GM18909 (cell line): ENCODE measurements at regions not wholly inside any gene's neighbourhood (a gene's known extent, or its start where the extent isn't known, plus 50 kb on each side); places are given as distances from the start of the nearest gene placed in this dataset.
A peak's percentile ranks its signal among the peaks of the same experiment; 100 is the strongest.

ENCODE experiments used
- ATAC-seq: cut with Tn5 transposase; IDR thresholded peaks from one replicate; pipeline ENCODE4 v1.9.1; 2021; ENCODE audit warnings: mild to moderate bottlenecking; ENCODE audit not compliant: unreplicated experiment, poor library complexity

DNA sequence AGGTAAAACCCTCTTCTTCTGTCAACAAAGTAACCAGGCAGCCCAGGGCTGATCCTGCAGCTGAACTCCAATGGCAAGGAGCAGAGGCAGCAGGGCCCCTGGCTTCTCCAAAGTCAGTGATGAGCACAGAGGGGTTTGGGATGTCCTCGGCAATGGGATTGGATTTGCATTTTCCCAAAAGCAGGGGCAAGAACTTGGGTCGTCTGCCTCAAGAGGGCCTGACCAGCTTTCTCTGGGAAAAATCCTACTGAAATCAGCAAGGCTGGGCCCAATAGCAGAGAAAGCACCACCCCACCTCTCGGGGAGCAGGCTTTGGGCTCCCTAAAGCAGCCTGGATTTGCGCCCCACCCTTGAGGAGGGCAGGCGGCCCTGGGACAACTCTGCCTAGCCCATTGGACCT lies 210.0 kb upstream of the IGF1R start:
- ATAC-seq: no peak

DNA sequence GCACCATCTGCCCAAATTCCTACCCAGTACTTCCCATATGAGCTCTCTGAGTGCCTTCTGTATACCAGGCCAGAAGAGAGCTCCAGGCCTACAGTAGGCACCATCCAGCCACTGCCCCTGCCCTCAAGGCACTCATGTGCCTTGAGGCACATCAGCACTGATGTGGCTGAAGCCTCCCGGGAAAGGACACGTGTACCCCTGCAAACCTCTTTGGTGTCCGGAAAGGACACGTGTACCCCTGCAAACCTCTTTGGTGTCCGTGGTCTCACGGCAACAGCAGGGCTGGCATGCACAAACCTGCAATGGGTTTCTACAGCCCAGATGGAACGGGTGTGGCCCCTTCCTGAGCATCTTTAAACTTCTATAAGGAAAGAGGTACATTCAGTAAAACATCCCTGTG lies 209.4 kb upstream of the IGF1R start:
- no peak for ATAC-seq

DNA sequence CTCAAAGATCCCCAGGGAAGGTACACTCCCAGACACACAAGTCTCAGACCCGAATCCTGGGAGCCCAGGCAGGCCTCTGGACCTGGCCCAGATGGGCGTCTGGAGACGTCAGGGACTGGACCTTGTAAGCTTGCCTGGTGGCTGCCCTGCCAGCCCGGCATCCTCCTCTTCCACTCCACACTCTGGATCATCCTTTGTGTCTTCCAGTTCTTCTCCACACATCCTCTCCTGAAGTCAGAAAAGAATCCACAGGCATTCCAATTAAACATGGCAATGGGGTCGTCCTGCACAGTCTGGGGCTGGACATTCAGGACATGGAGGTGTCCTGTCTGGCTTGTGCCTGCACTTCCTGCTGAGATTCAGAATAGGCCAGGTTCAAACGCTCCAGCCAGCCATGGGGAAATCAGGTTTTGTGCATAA lies 208.8 kb upstream of the IGF1R start:
- ATAC-seq: no peak

DNA sequence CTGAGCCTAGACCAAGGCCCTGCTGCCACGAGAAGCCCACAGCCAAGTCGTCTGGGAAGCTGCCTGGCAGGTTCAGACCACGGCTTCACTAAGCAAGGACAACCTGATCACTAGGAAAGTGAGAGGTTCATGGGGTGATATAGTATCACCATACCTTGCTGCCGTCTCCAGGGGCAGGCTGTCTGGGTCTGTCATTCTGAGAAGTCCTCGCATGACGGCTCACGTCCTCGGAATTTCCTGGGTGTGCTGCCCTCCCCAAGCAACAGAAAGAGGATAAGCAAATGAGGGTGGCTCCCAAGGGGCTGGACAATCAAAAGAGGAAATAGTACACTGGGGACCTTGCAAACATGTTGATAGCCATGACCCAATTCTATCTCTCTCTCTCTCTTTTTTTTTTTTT lies 207.4 kb upstream of the IGF1R start:
- peak; percentile 65 for ATAC-seq

DNA sequence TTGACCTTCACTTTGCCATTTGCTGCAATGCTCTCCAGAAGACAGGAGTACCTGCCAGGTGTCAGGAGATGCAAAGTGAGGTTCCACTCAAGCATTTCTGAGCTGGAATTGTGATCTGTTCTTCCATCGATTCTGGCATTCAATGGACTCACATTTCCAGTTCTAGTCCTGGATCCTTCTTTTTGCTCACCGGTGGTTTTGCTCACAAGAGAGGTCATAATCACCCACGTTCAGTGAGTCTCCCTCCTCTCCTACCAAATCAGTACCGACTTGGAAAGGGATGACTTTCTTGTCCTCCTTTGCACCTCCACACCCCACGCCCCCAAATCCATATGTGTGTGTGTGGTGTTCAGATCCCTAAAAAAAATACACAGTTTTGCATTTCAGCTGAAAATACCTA lies 206.7 kb upstream of the IGF1R start:
- no peak for ATAC-seq

DNA sequence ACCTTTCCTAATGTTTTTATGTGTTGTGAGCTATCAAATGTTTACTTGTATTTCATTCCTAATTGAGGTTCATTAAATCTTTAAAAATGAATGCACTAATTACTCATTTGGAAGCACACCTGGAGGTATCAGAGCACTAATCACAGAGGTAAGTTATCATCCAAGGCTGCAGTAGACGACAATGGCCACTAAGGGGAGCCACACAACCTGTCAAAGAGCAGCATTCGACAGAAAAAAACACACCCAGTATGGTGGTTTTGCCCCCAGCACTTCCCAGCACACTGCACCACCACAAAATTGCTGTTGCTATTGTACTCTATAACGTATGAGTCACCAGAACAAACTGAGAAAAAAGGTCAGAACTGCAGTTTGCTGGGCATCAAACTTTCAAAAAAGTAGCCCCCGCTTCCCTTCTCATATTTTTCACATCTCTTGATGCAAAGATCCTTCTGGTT lies 205.9 kb upstream of the IGF1R start:
- peak; percentile 84 for ATAC-seq

DNA sequence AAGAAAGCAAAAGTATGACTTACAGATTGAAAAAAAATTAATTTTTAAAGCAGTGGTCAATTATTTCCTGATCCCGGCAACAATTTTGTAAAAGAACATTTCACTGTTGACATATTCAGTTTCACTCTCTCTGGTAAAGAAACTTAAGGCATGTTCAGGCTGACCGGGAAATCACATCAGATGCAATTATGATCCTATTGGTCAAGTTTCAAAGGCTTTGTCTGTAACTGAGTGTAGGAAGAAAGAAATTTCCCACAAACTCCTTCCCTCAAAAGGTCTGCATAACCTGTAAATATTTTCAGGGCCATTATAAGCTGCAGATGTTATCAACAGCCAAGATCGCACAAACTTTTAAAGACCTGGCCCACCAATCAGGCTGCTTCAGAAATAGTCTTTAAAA lies 205.4 kb upstream of the IGF1R start:
- ATAC-seq: no peak

DNA sequence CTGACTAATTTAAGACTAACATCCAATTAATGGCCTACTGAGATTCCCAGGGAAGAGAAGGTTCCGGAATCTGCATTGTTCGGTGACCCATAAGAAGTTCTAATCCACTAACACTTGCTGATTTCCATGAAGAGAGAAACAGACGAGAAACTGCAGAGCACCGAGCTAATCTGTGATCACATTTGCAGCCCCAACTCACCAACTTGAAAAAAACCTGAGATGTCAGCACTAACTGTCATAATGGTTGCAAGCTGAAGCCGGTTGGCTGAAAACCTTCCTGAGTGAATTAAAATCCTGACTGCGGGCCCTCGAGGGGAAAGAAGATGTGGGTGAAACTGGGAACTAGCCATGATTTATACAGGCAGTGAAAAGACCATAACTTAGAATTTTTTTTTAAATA lies 204.8 kb upstream of the IGF1R start:
- no peak for ATAC-seq

DNA sequence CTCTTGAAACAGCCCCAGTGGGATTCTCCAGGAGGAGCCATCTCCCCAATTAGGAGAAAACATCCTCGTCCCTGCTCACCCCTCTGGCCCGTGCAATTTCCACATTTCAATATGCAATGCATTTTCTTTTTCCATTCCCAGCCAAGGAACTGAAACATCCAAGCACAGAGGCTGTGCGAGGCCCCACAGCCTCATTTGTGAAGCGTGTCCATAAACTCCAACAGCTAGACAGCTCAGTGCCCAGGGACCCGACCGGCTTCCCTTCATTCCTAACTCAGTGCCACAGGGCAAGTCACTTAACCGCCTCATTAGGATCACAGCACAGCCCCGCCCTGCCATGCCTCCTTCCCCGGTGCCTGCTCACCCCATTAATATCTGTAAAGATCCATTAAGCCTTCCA lies 204.2 kb upstream of the IGF1R start:
- ATAC-seq: no peak

DNA sequence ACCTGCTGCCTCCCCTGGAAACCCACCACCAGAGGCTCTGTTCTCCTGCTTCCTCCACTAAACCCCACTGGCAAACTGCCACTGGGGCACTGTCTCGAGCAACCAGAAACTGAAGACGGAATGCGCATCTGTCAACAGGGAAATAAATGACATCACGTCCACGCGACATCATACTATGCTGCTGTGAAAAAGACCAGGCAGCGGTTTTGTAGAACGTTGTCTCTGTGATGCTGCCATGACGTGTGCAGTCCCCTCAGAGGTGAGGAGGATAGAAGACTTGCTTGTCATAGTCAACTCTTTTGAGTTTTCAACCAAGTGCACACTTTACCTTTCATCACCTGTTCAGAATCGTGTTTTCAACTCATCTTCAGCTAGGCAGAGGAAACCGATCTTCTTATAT lies 203.0 kb upstream of the IGF1R start:
- ATAC-seq: no peak

DNA sequence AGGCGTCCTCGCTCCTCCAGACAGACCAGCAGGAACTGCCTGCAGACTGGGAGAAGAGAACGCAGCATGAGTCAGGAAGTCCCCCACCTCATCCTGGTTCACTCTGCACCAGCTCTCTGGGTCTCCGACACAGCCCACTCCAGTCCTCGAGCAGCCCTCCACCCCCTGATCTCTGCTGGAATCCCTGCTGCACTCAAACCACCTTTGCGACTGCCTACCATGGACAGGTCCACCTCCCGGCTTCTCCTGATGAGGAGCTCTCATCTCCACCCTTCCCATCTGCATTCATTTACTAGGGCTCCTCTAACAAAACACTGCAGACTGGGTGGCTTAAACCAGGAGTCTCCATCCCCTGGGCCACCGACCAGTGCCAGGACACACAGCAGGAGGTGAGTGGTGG lies 202.3 kb upstream of the IGF1R start:
- no peak for ATAC-seq

DNA sequence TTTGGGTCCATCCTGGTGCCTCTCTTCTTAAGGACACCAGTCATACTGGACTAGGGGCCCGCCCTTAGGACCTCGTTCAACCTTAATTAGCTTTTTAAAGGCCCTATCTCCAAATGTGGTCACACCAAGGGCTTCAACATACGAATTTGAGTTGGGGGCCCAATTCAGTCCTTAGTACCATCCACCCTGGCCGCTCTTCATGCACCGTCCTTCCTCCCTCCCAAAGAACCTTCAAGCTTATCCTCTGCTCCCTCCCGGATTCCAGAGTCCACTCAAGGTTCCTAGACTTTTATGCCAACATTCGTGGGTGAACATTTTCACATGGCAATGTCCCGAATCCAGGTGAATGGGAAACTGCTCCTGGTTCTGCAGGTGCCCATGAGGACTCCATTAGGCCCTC lies 201.3 kb upstream of the IGF1R start:
- no peak for ATAC-seq

DNA sequence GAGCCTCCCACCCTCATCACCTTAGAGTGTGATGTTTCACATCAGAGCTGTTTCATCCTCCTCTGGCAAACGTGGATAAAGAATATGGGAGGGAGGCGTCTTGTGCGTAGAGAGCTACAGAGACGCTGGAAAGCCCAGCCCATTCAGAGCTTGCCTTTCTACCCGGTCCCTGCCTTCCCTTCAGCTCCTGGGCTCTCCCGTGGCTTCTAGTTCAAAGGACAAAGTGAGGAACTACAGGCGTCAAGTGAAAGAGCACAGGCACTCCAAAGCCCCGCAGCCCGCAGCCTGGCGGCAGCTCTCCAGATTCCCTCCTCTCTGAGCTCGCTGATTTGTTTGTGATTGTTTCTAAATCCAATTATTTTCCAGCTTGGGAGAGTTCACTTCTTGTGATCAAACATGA lies 197.1 kb upstream of the IGF1R start:
- ATAC-seq: no peak

DNA sequence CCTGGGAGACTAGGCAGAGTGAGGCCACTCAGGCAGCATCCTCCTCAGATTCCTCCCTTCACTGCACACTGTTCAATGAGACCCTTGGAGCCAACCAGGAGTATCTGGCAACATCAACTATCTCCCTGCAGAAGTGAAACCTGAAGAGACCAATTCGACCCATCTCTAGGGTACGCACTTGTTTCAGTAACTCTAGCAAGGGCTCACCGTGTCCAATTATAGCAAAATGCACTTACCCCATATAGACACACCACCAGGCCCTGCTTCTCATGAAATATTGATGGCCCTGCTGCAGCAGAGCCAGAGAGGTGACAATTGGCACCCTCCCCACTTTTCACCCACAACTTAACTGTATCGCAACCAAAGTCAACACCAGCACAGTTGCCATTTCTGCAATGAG lies 196.1 kb upstream of the IGF1R start:
- ATAC-seq: no peak

DNA sequence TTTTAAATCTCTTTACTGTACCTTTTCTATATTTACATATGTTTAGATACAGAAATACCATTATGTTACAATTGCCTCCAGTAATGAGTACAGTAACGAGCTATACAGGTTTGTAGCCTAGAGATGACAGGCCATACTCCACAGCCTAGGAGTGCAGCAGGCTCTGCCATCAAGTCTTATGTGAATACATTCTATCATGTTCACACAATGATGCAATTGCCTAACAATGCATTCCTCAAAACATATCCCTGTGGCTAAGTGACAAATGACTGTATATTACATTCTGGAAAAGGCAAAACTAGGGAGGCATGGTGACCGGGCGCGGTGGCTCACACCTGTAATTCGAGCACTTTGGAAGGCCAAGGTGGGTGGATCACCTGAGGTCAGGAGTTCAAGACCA lies 192.4 kb upstream of the IGF1R start:
- no peak for ATAC-seq

DNA sequence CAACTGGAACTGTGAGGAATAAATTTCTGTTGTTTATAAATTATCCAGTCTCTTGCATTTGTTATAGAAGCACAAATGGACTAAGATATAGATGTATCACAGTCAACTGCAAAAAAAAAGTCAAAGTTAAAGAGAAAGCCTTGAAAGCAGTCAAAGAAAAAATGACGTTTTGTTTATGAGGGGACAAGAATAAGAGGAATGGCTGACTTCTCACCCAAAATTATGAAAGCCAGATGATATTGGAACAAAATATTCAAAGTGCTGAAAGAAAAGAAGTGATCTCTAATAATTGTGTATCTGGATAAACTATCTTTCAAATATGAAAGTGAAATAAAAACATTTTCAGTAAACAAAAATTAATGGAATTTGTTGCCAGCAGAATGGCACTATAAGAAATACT lies 171.8 kb upstream of the IGF1R start:
- no peak for ATAC-seq

DNA sequence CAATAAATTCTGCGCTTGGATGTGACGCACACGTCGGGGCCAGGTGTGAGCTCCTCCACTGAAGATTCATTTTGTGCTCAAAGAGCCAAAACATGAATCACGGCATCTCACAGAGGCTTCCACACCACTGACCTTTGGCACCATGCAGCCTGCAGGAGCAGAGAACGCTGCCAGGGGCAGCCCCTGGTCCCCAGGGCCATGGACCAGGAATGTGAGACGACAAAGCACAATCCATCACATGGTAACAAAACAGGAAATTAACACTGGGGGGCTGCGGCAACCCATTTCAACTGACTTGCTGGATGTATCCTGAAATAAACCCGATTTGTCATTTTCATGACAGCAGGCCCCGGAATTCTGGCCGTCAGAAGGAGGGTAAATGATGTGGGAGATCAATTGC lies 167.5 kb upstream of the IGF1R start:
- ATAC-seq: no peak

DNA sequence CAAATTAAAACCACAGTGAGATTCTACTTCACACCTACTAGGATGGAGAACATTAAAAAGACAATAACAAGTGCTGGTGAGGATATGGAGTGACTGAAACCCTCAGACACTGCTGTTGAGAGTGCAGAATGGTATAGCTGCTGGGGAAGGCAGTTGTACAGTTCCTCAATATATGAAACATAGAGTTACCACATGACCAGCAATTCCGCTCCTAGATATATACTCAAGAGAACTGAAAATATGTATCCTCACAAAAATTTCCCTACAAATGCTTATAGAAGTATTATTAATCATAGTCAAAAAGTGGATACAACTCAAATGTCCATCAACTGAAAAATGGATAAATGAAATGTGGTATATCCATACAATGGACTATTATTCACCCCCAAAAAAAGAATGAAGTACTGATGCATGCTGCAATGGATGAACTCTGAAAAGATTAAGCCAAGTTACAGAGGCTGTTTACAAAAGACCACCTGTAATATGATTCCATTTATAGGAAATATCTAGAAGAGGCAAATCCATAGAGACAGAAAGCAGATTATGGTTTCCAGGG lies 164.7 kb upstream of the IGF1R start:
- no peak for ATAC-seq

DNA sequence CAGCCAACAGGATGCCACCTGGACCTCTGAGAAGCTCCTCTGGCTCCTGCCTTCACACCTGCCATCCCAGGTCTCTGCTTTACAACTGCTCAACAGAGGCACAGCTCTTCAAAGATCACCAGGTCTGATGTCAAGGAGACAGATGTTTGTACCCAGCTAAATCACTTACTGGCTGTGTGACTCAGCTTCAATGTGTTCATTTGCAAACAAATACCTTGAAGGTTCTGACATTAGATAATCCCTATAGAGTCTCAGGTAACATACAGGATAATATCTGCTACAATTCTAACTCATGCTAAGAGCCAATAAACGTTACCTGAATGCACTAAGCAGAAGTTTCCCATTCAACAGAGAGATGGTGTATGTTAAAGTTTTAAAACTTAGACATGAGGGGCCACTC lies 163.4 kb upstream of the IGF1R start:
- ATAC-seq: no peak

DNA sequence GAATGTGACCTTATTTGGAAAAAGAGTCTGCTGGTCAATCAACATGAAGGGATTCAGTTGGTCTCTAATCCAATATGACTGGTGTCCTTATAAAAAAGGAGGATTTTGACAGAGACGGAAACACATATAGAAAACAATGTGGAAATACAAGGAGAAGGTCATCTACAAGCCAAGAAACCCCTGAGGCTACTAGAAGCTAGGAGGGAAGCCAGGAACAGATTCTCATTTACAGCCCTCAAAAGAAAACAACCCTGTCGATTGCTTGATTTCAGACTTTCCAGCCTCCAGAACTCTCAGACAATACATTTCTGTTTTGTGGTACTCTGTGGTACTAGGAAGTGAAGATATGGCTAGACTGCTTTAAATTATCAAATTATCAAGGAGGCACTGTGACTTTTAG lies 162.9 kb upstream of the IGF1R start:
- no peak for ATAC-seq

DNA sequence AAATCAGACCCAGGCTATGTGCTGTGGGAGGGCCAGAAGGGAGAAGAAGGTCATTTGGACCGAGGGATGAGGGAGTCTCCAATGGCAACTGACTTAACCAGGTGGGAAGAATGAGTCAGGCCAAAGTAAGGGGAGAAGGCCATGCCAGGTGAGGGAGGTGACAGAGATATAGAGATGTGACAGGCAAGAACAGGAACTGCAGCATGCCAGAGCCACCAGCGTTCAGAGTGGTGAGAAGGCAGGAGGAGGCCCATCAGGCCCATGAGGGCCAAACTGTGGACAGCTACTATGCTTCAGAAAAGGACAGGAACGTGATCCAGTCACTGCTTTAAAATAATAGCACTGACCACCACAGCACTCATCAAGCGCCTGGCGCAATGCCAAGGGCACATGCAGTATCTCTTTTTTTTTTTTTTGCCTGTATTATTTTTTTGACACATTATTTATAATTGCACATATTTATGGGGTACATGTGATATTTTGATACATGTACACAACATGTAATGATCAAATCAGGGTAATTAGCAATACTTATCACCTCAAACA lies 154.3 kb upstream of the IGF1R start:
- no peak for ATAC-seq

DNA sequence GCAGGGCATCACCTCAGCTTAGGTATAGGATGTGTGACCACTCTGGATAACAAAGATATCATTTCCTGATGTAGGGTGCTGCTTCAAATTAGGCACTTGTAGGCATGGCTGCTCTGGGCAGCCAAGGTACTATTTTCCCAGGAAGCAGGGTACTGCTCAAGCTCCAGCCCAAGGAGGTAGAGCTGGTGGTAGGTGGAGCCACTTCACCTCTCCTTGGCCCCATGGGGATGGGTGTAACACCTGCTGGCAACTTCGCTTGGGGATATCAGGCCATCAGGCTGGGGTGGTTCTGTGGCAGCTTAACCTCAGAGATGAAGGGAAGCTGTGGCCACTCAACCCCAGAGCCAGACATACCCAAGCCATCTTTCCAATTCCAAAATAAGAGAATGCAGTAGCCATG lies 147.1 kb upstream of the IGF1R start:
- ATAC-seq: no peak

DNA sequence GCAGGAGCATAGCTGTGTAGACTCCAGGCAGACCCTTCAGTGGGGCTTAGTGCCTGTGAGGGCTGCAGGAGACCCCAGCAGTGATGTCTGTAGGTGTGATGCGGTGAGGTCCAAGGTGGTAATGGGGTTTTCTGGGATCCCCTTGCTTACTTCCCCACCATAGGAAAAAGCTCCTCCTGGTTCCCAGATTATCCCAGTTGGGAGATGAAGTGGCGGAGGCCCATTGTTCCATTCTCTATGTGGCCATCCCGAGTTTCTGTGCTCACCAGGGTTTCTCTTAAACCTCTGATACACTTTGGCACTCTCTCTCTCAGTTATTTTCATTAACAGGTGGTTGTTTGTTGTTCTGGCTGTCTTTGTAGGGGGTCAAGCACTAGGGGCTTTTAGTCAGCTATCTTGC lies 146.7 kb upstream of the IGF1R start:
- ATAC-seq: no peak
